Fibroblast of lung (primary cell): ENCODE measurements at regions not wholly inside any gene's neighbourhood (a gene's known extent, or its start where the extent isn't known, plus 50 kb on each side); places are given as distances from the start of the nearest gene placed in this dataset.

Experiments used
- EZH2 ChIP-seq: IDR thresholded peaks from 2 replicates; pipeline ENCODE4 v1.5.1; 2012; ENCODE audit warnings: low read length, control low read depth, mild to moderate bottlenecking; ENCODE audit errors: missing control alignments
- TF ChIP-seq, protein P1 (sequence below), 2 donors: IDR thresholded peaks in 1 of 2; conservative IDR thresholded peaks in 1 of 2; 1 replicate in 1 of 2; 2 replicates in 1 of 2; pipeline ENCODE4 v1.5.1; 2011 to 2012; ENCODE audit warnings: low read length in 2 of 2, control low read depth in 1 of 2, inconsistent platforms in 1 of 2, low read depth in 1 of 2, mild to moderate bottlenecking in 1 of 2

DNA sequence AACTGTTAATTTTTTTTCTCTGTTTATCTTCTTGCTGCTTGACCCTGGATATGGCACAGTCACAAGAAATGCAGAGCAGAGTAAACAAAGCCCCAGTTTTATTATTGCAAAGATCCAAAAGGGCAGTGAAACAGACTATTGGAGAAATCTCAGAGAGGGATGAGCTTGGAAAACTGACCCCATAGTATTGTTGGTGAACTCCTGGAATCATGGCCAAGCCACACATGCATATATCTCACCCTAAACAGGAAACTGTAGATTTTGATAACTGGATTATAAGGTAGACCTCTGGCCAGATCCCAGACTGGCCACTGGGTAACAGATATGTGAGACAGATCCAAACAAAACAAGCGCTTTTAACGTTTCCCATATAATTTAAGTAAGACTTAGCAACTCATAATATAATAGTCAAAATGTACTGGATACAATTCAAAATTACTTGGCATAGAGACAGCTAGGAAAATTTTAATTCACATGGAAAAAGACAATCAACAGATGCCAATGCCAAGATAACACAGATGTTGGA, 263.5 kb upstream of the SEMA6A start:
- TF ChIP-seq, protein P1, sequence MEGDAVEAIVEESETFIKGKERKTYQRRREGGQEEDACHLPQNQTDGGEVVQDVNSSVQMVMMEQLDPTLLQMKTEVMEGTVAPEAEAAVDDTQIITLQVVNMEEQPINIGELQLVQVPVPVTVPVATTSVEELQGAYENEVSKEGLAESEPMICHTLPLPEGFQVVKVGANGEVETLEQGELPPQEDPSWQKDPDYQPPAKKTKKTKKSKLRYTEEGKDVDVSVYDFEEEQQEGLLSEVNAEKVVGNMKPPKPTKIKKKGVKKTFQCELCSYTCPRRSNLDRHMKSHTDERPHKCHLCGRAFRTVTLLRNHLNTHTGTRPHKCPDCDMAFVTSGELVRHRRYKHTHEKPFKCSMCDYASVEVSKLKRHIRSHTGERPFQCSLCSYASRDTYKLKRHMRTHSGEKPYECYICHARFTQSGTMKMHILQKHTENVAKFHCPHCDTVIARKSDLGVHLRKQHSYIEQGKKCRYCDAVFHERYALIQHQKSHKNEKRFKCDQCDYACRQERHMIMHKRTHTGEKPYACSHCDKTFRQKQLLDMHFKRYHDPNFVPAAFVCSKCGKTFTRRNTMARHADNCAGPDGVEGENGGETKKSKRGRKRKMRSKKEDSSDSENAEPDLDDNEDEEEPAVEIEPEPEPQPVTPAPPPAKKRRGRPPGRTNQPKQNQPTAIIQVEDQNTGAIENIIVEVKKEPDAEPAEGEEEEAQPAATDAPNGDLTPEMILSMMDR (conservative IDR thresholded peaks at IDR 0.05 in 1 of 2, IDR thresholded peaks at IDR 0.05 in 1 of 2; ENCODE audit: low read depth in 1 of 2, low read length in 2 of 2): no peak
- TF ChIP-seq EZH2: no peak
